ENCODE measurements at regions not wholly inside any gene's neighbourhood (a gene's known extent, or its start where the extent isn't known, plus 50 kb on each side); places are given as distances from the start of the nearest gene placed in this dataset.

DNA sequence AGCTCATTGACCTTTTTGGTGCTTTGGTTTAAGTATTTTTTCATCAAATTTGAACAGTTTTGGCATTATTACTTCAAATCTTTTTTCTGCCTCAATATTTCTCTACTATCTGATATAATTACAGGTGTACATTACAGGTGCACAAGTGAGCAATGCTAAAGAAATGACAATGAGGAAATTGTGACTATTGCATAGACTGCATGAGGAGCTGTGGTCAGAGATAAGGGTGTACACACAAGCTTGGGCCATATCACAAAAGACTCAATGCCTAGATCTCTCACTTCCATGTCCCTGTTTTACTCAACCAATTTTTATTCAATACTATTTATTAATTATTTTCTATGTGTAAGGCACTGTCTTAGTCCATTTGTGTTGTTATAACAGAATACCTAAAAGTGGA, 251.0 kb upstream of the UBASH3B start:
- TF ChIP-seq POLR2AphosphoS5 (IDR thresholded peaks at IDR 0.05; ENCODE audit: low read depth, low read length): no peak
- no peak for TF ChIP-seq POLR2A (IDR thresholded peaks at IDR 0.05; ENCODE audit: low read depth, low read length)
- no peak for TF ChIP-seq POU2F2 (IDR thresholded peaks at IDR 0.05; ENCODE audit: low read depth, low read length)
- TF ChIP-seq TAF1 (IDR thresholded peaks at IDR 0.05; ENCODE audit: low read depth, low read length): no peak

All from GM12891 (cell line).